Thoracic aorta (tissue), 2 donors: ENCODE measurements at regions not wholly inside any gene's neighbourhood (a gene's known extent, or its start where the extent isn't known, plus 50 kb on each side); places are given as distances from the start of the nearest gene placed in this dataset.

Source experiments
- ATAC-seq: fragments of 150-250 bp; one replicate; pipeline ENCODE4 v1.8.0; 2017; ENCODE audit warnings: low read depth; ENCODE audit not compliant: insufficient number of reproducible peaks, low FRiP score
- DNase-seq: peaks from one replicate; pipeline ENCODE4 v3.0.0-alpha.2; 2020; ENCODE audit warnings: low spot score
- H3K27ac ChIP-seq, 2 donors: fragments of 200-600 bp; sonication (generic); 1 replicate in 1 of 2; 2 replicates in 1 of 2; pipeline ENCODE4 v1.5.1; 2016; ENCODE audit warnings: mild to moderate bottlenecking in 2 of 2, moderate library complexity in 2 of 2
- H3K27me3 ChIP-seq: fragments of 200-600 bp; sonication (generic); replicated peaks from 2 replicates; pipeline ENCODE4 v1.6.0; 2016; ENCODE audit warnings: mild to moderate bottlenecking; ENCODE audit not compliant: insufficient read depth
- H3K36me3 ChIP-seq: fragments of 200-600 bp; sonication (generic); one replicate; pipeline ENCODE4 v1.5.1; 2016
- H3K4me1 ChIP-seq, 2 donors: fragments of 200-600 bp; sonication (generic); 1 replicate in 1 of 2; 2 replicates in 1 of 2; pipeline versions ENCODE4 v1.5.1 to v1.6.0; 2016; ENCODE audit warnings: low read depth in 2 of 2, mild to moderate bottlenecking in 1 of 2; ENCODE audit not compliant: control insufficient read depth in 1 of 2
- H3K4me3 ChIP-seq: fragments of 200-600 bp; sonication (generic); 2 replicates; pipeline ENCODE4 v1.5.1; 2016; ENCODE audit warnings: mild to moderate bottlenecking
- H3K9me3 ChIP-seq: fragments of 200-600 bp; sonication (generic); 2 replicates; pipeline ENCODE4 v1.5.1; 2016
- CTCF ChIP-seq: fragments of 200-600 bp; sonication (generic); IDR thresholded peaks from one replicate; pipeline ENCODE4 v1.5.1; 2019; ENCODE audit warnings: antibody characterized with exemption

- H3K27me3 ChIP-seq: no peaks in the 10 kb centered on the region
- H3K27ac ChIP-seq: no peak overlapping the region
- no peak overlapping the region for H3K4me3 ChIP-seq
- H3K9me3 ChIP-seq: no peaks in the 10 kb centered on the region
- H3K4me1 ChIP-seq: no peaks in the 10 kb centered on the region
- no peak for TF ChIP-seq CTCF
- ATAC-seq (no peak), DNase-seq (no peak)
- H3K36me3 ChIP-seq: no peaks in the 10 kb centered on the region
Measured at GRCh38 chr7:142345811-142346210, 88.0 kb upstream of the PRSS58 start.

GRCh38 chr7:142338633-142339501, 81.0 kb upstream of the PRSS58 start:
- DNase-seq: no peak
- no peaks in the 10 kb centered on the region for H3K36me3 ChIP-seq

GRCh38 chr7:142337054-142338001, 79.5 kb upstream of the PRSS58 start:
- ATAC-seq: no peak
- no peak overlapping the region for H3K4me3 ChIP-seq

More at GRCh38 chr7:142338633-142339501, 81.0 kb upstream of the PRSS58 start:
- no peaks in the 10 kb centered on the region for H3K4me1 ChIP-seq
- no peaks in the 10 kb centered on the region for H3K9me3 ChIP-seq
- no peaks in the 10 kb centered on the region for H3K27me3 ChIP-seq
- no peak overlapping the region for H3K4me3 ChIP-seq
- TF ChIP-seq CTCF: no peak
- no peak overlapping the region for H3K27ac ChIP-seq
- no peak for ATAC-seq

GRCh38 chr7:142334806-142335205, 76.9 kb upstream of the PRSS58 start:
- TF ChIP-seq CTCF: no peak
- ATAC-seq: no peak
- H3K9me3 ChIP-seq: no peaks in the 10 kb centered on the region
- DNase-seq: no peak
- no peaks in the 10 kb centered on the region for H3K27me3 ChIP-seq
- no peak overlapping the region for H3K27ac ChIP-seq
- no peaks in the 10 kb centered on the region for H3K4me1 ChIP-seq
- H3K4me3 ChIP-seq: no peak overlapping the region
- H3K36me3 ChIP-seq: no peaks in the 10 kb centered on the region

More at GRCh38 chr7:142337054-142338001, 79.5 kb upstream of the PRSS58 start:
- TF ChIP-seq CTCF: no peak
- no peak for DNase-seq
- H3K27ac ChIP-seq: no peak overlapping the region
- H3K9me3 ChIP-seq: no peaks in the 10 kb centered on the region
- H3K4me1 ChIP-seq: no peaks in the 10 kb centered on the region
- H3K27me3 ChIP-seq: no peaks in the 10 kb centered on the region
- H3K36me3 ChIP-seq: no peaks in the 10 kb centered on the region

- no peaks in the 10 kb centered on the region for H3K27me3 ChIP-seq
- no peak overlapping the region for H3K4me3 ChIP-seq
- H3K27ac ChIP-seq: no peak overlapping the region
- ATAC-seq (no peak), DNase-seq (no peak)
- H3K36me3 ChIP-seq: no peaks in the 10 kb centered on the region
- H3K4me1 ChIP-seq: no peaks in the 10 kb centered on the region
- no peak for TF ChIP-seq CTCF
- H3K9me3 ChIP-seq: no peaks in the 10 kb centered on the region
Measured at GRCh38 chr7:142334236-142334635, 76.4 kb upstream of the PRSS58 start.
